ENCODE measurements at regions not wholly inside any gene's neighbourhood (a gene's known extent, or its start where the extent isn't known, plus 50 kb on each side); places are given as distances from the start of the nearest gene placed in this dataset.

DNA sequence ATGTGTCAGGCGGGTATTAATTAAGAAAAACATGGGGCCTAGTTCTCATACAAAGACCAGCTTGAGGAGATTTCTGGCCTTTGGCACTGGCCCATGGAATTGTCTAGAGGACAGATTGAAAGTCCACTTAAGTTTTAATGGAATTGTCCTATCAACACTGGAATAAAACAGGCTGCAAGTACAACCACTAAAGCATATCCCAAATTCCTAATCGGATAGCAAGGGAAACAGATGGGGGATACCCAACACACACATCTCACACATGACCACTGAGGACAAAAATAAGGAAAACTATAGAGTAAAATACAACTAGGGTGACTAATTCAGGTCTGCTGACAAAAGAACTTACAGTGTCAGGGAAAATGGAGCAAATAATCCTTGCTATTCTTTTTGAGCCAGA, 167.8 kb downstream of the GASK1B start:
- 82 to 89% methylated on average over 2 of the region's 2 CpGs for WGBS, 2 donors
- DNase-seq (ENCODE audit: low spot score in 2 of 2): no peak
- no peak overlapping the region for H3K4me3 ChIP-seq (ENCODE audit: low read depth, poor library complexity, severe bottlenecking)
- TF ChIP-seq POLR2A (IDR thresholded peaks at IDR 0.05): no peak
- TF ChIP-seq, protein P1, sequence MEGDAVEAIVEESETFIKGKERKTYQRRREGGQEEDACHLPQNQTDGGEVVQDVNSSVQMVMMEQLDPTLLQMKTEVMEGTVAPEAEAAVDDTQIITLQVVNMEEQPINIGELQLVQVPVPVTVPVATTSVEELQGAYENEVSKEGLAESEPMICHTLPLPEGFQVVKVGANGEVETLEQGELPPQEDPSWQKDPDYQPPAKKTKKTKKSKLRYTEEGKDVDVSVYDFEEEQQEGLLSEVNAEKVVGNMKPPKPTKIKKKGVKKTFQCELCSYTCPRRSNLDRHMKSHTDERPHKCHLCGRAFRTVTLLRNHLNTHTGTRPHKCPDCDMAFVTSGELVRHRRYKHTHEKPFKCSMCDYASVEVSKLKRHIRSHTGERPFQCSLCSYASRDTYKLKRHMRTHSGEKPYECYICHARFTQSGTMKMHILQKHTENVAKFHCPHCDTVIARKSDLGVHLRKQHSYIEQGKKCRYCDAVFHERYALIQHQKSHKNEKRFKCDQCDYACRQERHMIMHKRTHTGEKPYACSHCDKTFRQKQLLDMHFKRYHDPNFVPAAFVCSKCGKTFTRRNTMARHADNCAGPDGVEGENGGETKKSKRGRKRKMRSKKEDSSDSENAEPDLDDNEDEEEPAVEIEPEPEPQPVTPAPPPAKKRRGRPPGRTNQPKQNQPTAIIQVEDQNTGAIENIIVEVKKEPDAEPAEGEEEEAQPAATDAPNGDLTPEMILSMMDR (IDR thresholded peaks at IDR 0.05): no peak
- intact Hi-C loops (cut with DNase I; ENCODE audit: low total_unique reads): no loop called here

DNA sequence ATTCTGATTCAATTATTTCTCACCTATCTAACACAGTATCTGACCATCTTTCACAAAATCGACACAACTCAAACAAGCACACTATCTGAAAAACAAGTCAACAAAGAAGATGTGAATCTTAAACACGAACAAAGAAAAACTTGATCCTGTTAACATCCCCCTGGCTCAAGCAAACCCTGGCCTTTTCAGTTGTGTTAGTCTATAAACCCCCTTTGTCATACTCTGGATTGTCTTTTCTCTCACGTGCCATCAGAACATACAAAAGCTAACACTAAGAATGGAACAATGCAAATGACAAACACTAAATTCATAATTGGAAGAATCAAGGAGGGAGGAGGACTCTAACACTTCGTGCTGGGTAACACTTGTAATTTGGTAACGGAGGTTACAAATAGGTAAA, 168.7 kb downstream of the GASK1B start:
- intact Hi-C loops (cut with DNase I; ENCODE audit: low total_unique reads): no loop called here
- TF ChIP-seq POLR2A (IDR thresholded peaks at IDR 0.05): no peak
- TF ChIP-seq, protein P1 (IDR thresholded peaks at IDR 0.05): no peak
- no peak for DNase-seq (ENCODE audit: low spot score in 2 of 2)
- no peak overlapping the region for H3K4me3 ChIP-seq (ENCODE audit: low read depth, poor library complexity, severe bottlenecking)
- 86 to 89% methylated on average over 5 of the region's 5 CpGs for WGBS, 2 donors

DNA sequence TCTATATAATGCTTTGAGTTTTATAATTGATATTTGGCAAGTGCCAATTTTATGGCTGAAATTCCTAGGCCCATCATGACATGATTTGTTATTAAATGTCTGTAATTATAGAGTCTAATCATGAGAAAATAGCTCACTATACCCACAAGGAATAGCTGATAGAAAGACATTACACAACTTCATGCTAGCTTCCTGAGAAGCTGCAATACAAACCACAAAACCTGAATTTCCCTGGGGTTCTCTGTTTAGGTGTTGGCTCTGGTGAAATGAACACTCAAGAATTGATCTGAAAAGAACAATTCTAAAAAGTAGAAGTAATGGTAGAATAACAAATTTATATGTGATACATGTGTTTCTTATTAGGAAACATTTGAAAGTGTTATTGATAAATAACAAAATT, 169.6 kb downstream of the GASK1B start:
- intact Hi-C loops (cut with DNase I; ENCODE audit: low total_unique reads): no loop called here
- H3K4me3 ChIP-seq (ENCODE audit: low read depth, poor library complexity, severe bottlenecking): no peak overlapping the region
- DNase-seq (ENCODE audit: low spot score in 2 of 2): no peak
- TF ChIP-seq, protein P1 (IDR thresholded peaks at IDR 0.05): no peak
- TF ChIP-seq POLR2A (IDR thresholded peaks at IDR 0.05): no peak

DNA sequence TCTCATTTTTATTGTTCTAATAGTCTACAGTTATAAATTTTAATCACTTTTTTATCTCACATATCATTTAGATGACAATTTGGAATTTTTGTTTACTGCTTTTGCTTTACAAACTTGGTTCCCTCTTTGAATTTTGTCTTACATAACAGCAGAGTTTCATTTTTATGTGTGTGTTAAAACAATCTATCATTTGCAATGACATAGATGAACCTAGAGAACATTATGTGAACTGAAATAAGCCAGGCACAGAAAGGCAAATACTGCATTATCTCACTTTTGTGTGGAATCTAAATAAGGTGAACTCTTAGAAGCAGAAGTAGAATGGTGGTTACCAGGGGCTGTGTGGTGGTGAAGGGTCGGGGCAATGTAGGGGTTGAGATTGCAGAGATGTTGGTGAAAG, 170.7 kb downstream of the GASK1B start:
- intact Hi-C loops (cut with DNase I; ENCODE audit: low total_unique reads): no loop called here
- no peak for TF ChIP-seq POLR2A (IDR thresholded peaks at IDR 0.05)
- TF ChIP-seq, protein P1 (IDR thresholded peaks at IDR 0.05): no peak
- DNase-seq (ENCODE audit: low spot score in 2 of 2): no peak
- no peak overlapping the region for H3K4me3 ChIP-seq (ENCODE audit: low read depth, poor library complexity, severe bottlenecking)
- WGBS, 2 donors: 72 to 92% methylated on average over 1 of the region's 1 CpG

DNA sequence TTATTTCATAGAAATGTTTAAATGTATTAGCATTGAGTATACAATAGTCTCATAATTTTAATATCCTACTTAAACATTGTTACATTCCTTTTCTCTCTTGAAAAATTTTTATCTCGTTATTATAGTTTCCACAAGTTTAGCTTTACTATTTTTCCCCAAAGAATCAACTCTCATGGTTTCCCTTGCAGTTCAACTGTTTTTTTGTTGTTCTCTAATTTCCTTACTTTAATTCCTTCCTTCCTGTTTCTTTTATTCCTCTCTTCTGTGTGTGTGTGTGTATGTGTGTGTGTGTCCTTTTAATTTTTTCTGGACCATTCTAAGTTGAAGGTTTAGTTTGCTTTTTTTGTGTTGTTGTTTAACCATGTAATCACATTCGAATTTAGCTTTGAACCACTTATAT, 171.1 kb downstream of the GASK1B start:
- no peak overlapping the region for H3K4me3 ChIP-seq (ENCODE audit: low read depth, poor library complexity, severe bottlenecking)
- intact Hi-C loops (cut with DNase I; ENCODE audit: low total_unique reads): no loop called here
- WGBS, 2 donors: 54 to 62% methylated on average over 2 of the region's 2 CpGs
- TF ChIP-seq, protein P1 (IDR thresholded peaks at IDR 0.05): no peak
- TF ChIP-seq POLR2A (IDR thresholded peaks at IDR 0.05): no peak
- DNase-seq (ENCODE audit: low spot score in 2 of 2): no peak

DNA sequence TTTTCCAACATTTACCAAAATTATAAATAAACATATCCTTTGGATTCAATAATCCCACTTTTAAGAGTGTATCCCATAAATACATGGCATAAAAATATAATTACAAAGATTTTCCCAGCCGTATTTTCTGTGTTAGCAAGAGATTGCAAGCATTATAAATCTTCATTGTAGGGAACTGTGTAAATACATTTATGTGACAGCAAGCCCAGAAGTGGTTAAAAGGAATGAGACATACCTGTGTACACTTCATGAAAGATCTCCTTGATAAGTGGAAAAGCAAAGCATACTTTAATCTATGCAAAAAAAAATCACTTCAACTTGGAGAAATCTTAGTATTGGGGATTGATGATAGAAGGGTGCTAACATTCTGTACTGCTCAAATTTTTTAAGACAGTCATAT, 173.1 kb downstream of the GASK1B start:
- intact Hi-C loops (cut with DNase I; ENCODE audit: low total_unique reads): loop anchor here (10.0 kb wide), 1 partner anchor 175 kb away; the partner anchor contains the start of gene GASK1B
- H3K4me3 ChIP-seq (ENCODE audit: low read depth, poor library complexity, severe bottlenecking): no peak overlapping the region
- WGBS, 2 donors: 79 to 90% methylated on average over 1 of the region's 1 CpG
- DNase-seq (ENCODE audit: low spot score in 2 of 2): no peak
- TF ChIP-seq, protein P1 (IDR thresholded peaks at IDR 0.05): no peak
- no peak for TF ChIP-seq POLR2A (IDR thresholded peaks at IDR 0.05)

Measured in lower leg skin (tissue), 4 donors.